ENCODE measurements at regions not wholly inside any gene's neighbourhood (a gene's known extent, or its start where the extent isn't known, plus 50 kb on each side); places are given as distances from the start of the nearest gene placed in this dataset.

GRCh38 chr13:44158098-44158521 is 215.5 kb upstream of the SERP2 start:
- H3K4me1 ChIP-seq: no peaks in the 10 kb centered on the region
- TF ChIP-seq POLR2A (IDR thresholded peaks at IDR 0.05) (no peak), POLR2AphosphoS5 (IDR thresholded peaks at IDR 0.05) (no peak), CTCF (IDR thresholded peaks at IDR 0.05) (no peak)
- no peaks in the 10 kb centered on the region for H3K36me3 ChIP-seq
- DNase-seq (ENCODE audit: low spot score in 2 of 2): no peak
- intact Hi-C loops (cut with DNase I; ENCODE audit: low total_unique reads): no loop called here
- no peaks in the 10 kb centered on the region for H3K9me3 ChIP-seq
- H3K27ac ChIP-seq: peak overlapping the region; percentile 68 to 77
- H3K4me3 ChIP-seq: no peak overlapping the region
- H3K27me3 ChIP-seq: no peaks in the 10 kb centered on the region

GRCh38 chr13:44158881-44159632 is 214.6 kb upstream of the SERP2 start:
- Histone ChIP-seq H3K36me3 (no peaks in the 10 kb centered on the region), H3K9me3 (no peaks in the 10 kb centered on the region), H3K4me3 (peak overlapping the region in 1 of 3 donors; percentile 14), H3K27ac (peak overlapping the region; percentile 68 to 77), H3K27me3 (no peaks in the 10 kb centered on the region), H3K4me1 (no peaks in the 10 kb centered on the region)
- intact Hi-C loops (cut with DNase I; ENCODE audit: low total_unique reads): no loop called here
- TF ChIP-seq POLR2A (IDR thresholded peaks at IDR 0.05): no peak
- TF ChIP-seq CTCF (IDR thresholded peaks at IDR 0.05): no peak
- TF ChIP-seq POLR2AphosphoS5 (IDR thresholded peaks at IDR 0.05): no peak
- DNase-seq (ENCODE audit: low spot score in 2 of 2): no peak

DNA sequence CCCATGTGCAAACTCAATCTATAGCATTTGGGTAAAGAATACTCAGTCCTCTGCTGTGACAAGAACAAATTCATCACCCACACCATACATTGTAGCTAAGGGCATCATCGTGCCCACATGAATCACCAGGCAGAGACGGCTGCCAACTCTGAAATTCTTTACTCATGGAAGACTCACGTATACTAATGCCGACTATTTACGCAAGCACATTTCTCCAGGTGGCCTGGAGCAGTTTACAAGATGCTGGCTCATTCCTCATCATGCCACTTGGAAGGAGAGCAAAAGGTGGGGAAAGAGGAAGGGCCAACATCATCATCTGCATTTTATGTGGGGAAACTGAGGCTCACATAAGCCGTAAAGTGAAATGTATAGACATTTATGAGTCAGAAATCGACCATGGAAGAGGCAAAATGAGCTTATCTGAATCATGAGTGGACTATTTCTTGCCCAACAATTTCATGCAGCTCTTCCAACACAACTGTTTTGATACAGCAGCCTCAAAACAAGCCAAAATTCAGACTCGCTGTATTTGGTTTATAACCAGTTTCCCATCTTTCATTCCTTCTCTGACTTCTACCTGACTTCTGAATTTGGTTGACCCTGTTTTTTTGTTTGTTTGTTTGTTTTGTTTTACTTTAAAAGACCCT is 213.9 kb upstream of the SERP2 start:
- no peaks in the 10 kb centered on the region for H3K4me1 ChIP-seq
- intact Hi-C loops (cut with DNase I; ENCODE audit: low total_unique reads): no loop called here
- H3K27ac ChIP-seq: peak overlapping the region; percentile 68 to 77

DNA sequence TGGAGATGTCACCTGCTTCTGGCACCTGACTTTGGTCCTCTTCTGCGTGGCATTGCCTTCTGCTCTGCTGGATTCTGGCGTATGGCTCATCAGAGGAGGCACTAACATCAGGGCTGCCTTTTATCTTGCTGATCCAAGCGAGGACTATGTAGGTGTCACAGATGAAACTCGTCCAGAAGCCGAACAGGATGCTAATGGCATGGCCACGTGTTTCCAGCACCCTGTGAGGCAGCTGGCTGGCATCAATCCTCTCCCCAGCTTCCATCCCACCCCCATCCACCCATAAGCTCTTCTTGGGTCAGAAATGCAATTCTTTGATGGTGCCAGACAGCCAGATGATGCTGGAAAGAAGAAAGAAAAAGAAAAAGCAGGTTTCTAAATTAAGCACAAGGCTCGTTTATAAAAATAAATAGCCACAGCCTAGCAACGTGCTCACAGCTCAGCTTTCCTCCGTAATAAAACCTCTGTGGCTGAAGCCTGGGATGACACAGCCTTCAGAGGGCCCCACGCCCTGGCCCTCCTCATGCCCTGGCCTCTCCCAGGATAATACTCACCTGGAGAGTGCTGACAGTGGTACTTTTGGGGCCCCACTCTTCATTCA is 212.9 kb upstream of the SERP2 start:
- H3K9me3 ChIP-seq: no peaks in the 10 kb centered on the region
- no peak for TF ChIP-seq CTCF (IDR thresholded peaks at IDR 0.05)
- TF ChIP-seq POLR2AphosphoS5 (IDR thresholded peaks at IDR 0.05): no peak
- no peak for TF ChIP-seq POLR2A (IDR thresholded peaks at IDR 0.05)
- H3K36me3 ChIP-seq: no peaks in the 10 kb centered on the region
- no peak for DNase-seq (ENCODE audit: low spot score in 2 of 2)
- no peaks in the 10 kb centered on the region for H3K27me3 ChIP-seq
- intact Hi-C loops (cut with DNase I; ENCODE audit: low total_unique reads): no loop called here
- H3K4me1 ChIP-seq: no peaks in the 10 kb centered on the region
- H3K4me3 ChIP-seq: no peak overlapping the region
- no peak overlapping the region for H3K27ac ChIP-seq

More for the DNA sequence above, 213.9 kb upstream of the SERP2 start:
- Histone ChIP-seq H3K27me3 (no peaks in the 10 kb centered on the region), H3K4me3 (no peak overlapping the region), H3K36me3 (no peaks in the 10 kb centered on the region), H3K9me3 (no peaks in the 10 kb centered on the region)
- DNase-seq (ENCODE audit: low spot score in 2 of 2): peak; percentile 57 to 58
- TF ChIP-seq CTCF (IDR thresholded peaks at IDR 0.05) (no peak), POLR2A (IDR thresholded peaks at IDR 0.05) (no peak), POLR2AphosphoS5 (IDR thresholded peaks at IDR 0.05) (no peak)

- no peak overlapping the region for H3K4me3 ChIP-seq
- no peaks in the 10 kb centered on the region for H3K36me3 ChIP-seq
- H3K27ac ChIP-seq: no peak overlapping the region
- intact Hi-C loops (cut with DNase I; ENCODE audit: low total_unique reads): no loop called here
- H3K27me3 ChIP-seq: no peaks in the 10 kb centered on the region
- no peaks in the 10 kb centered on the region for H3K9me3 ChIP-seq
- DNase-seq (ENCODE audit: low spot score in 2 of 2): no peak
- TF ChIP-seq CTCF (IDR thresholded peaks at IDR 0.05) (no peak), POLR2A (IDR thresholded peaks at IDR 0.05) (no peak), POLR2AphosphoS5 (IDR thresholded peaks at IDR 0.05) (no peak)
- H3K4me1 ChIP-seq: no peaks in the 10 kb centered on the region
These were observed 210.5 kb upstream of the SERP2 start for GRCh38 chr13:44163108-44163507.
